ENCODE measurements at regions not wholly inside any gene's neighbourhood (a gene's known extent, or its start where the extent isn't known, plus 50 kb on each side); places are given as distances from the start of the nearest gene placed in this dataset.
"Not testable (repeated sequence)": the region's sequence is repeated elsewhere in the genome, so short reads cannot be mapped to it uniquely, and the experiment has no call there.

- no peaks in the 10 kb centered on the region for H3F3A ChIP-seq (ENCODE audit: low read depth)
- no peaks in the 10 kb centered on the region for H3K27me3 ChIP-seq (ENCODE audit: insufficient read depth, low read length, poor library complexity, severe bottlenecking)
- no peaks in the 10 kb centered on the region for H4K20me1 ChIP-seq (ENCODE audit: insufficient read depth, low read length, poor library complexity, severe bottlenecking)
- TF ChIP-seq CTCF (conservative IDR thresholded peaks at IDR 0.05; ENCODE audit: low read length), result no peak
- TF ChIP-seq EZH2phosphoT487 (IDR thresholded peaks at IDR 0.05; ENCODE audit: borderline replicate concordance), result no peak
- no peak overlapping the region for H3K9ac ChIP-seq (ENCODE audit: low read depth, low read length, poor library complexity, severe bottlenecking)
- no peaks in the 10 kb centered on the region for H3K4me1 ChIP-seq (ENCODE audit: insufficient read depth, low read length, poor library complexity, severe bottlenecking)
- no peaks in the 10 kb centered on the region for H3K79me2 ChIP-seq (ENCODE audit: insufficient read depth, low read length)
- H3K4me3 ChIP-seq (ENCODE audit: low read length, poor library complexity, severe bottlenecking), result no peak overlapping the region
- no peak overlapping the region for H2AFZ ChIP-seq (ENCODE audit: low read length)
- H3K4me2 ChIP-seq (ENCODE audit: low read depth, low read length, poor library complexity, severe bottlenecking), result no peak overlapping the region
- no peaks in the 10 kb centered on the region for H3K9me3 ChIP-seq (ENCODE audit: insufficient read depth, low read depth, low read length)
- H3K36me3 ChIP-seq (ENCODE audit: insufficient read depth, low read length), result no peaks in the 10 kb centered on the region
- H3K9me2 ChIP-seq (replicated peaks; ENCODE audit: low read depth, low read length), result no peaks in the 10 kb centered on the region
Measured at GRCh38 chr5:123283031-123283430, 140.2 kb downstream of the CEP120 start.

- no peak for TF ChIP-seq CTCF (conservative IDR thresholded peaks at IDR 0.05; ENCODE audit: low read length)
- TF ChIP-seq EZH2phosphoT487 (IDR thresholded peaks at IDR 0.05; ENCODE audit: borderline replicate concordance), result no peak
- no peaks in the 10 kb centered on the region for H4K20me1 ChIP-seq (ENCODE audit: insufficient read depth, low read length, poor library complexity, severe bottlenecking)
Measured at GRCh38 chr5:123282444-123282843, 140.8 kb downstream of the CEP120 start.

GRCh38 chr5:123280854-123281253 lies 142.3 kb downstream of the CEP120 start:
- not testable (repeated sequence) for H3K9ac ChIP-seq (ENCODE audit: low read depth, low read length, poor library complexity, severe bottlenecking); H3K79me2 ChIP-seq (ENCODE audit: insufficient read depth, low read length); H3K27me3 ChIP-seq (ENCODE audit: insufficient read depth, low read length, poor library complexity, severe bottlenecking); H3K4me1 ChIP-seq (ENCODE audit: insufficient read depth, low read length, poor library complexity, severe bottlenecking); H3F3A ChIP-seq (ENCODE audit: low read depth); H3K4me2 ChIP-seq (ENCODE audit: low read depth, low read length, poor library complexity, severe bottlenecking); H2AFZ ChIP-seq (ENCODE audit: low read length); H3K9me2 ChIP-seq (replicated peaks; ENCODE audit: low read depth, low read length); H3K9me3 ChIP-seq (ENCODE audit: insufficient read depth, low read depth, low read length); H4K20me1 ChIP-seq (ENCODE audit: insufficient read depth, low read length, poor library complexity, severe bottlenecking); H3K4me3 ChIP-seq (ENCODE audit: low read length, poor library complexity, severe bottlenecking); H3K36me3 ChIP-seq (ENCODE audit: insufficient read depth, low read length)

More at GRCh38 chr5:123282444-123282843, 140.8 kb downstream of the CEP120 start:
- Histone ChIP-seq H3K4me2 (ENCODE audit: low read depth, low read length, poor library complexity, severe bottlenecking) (no peak overlapping the region), H3K9me3 (ENCODE audit: insufficient read depth, low read depth, low read length) (no peaks in the 10 kb centered on the region), H3K27me3 (ENCODE audit: insufficient read depth, low read length, poor library complexity, severe bottlenecking) (no peaks in the 10 kb centered on the region), H3F3A (ENCODE audit: low read depth) (no peaks in the 10 kb centered on the region), H3K36me3 (ENCODE audit: insufficient read depth, low read length) (no peaks in the 10 kb centered on the region), H3K9ac (ENCODE audit: low read depth, low read length, poor library complexity, severe bottlenecking) (no peak overlapping the region), H3K9me2 (replicated peaks; ENCODE audit: low read depth, low read length) (no peaks in the 10 kb centered on the region), H2AFZ (ENCODE audit: low read length) (no peak overlapping the region), H3K4me3 (ENCODE audit: low read length, poor library complexity, severe bottlenecking) (no peak overlapping the region), H3K79me2 (ENCODE audit: insufficient read depth, low read length) (no peaks in the 10 kb centered on the region), H3K4me1 (ENCODE audit: insufficient read depth, low read length, poor library complexity, severe bottlenecking) (no peaks in the 10 kb centered on the region)

GRCh38 chr5:123279136-123279535 lies 144.1 kb downstream of the CEP120 start:
- Histone ChIP-seq H3F3A (ENCODE audit: low read depth) (no peaks in the 10 kb centered on the region), H4K20me1 (ENCODE audit: insufficient read depth, low read length, poor library complexity, severe bottlenecking) (no peaks in the 10 kb centered on the region), H3K4me3 (ENCODE audit: low read length, poor library complexity, severe bottlenecking) (no peak overlapping the region), H3K79me2 (ENCODE audit: insufficient read depth, low read length) (no peaks in the 10 kb centered on the region), H3K27me3 (ENCODE audit: insufficient read depth, low read length, poor library complexity, severe bottlenecking) (no peaks in the 10 kb centered on the region), H3K9me2 (replicated peaks; ENCODE audit: low read depth, low read length) (no peaks in the 10 kb centered on the region), H3K4me2 (ENCODE audit: low read depth, low read length, poor library complexity, severe bottlenecking) (no peak overlapping the region), H3K9me3 (ENCODE audit: insufficient read depth, low read depth, low read length) (no peaks in the 10 kb centered on the region), H3K9ac (ENCODE audit: low read depth, low read length, poor library complexity, severe bottlenecking) (no peak overlapping the region), H3K36me3 (ENCODE audit: insufficient read depth, low read length) (no peaks in the 10 kb centered on the region), H3K4me1 (ENCODE audit: insufficient read depth, low read length, poor library complexity, severe bottlenecking) (no peaks in the 10 kb centered on the region), H2AFZ (ENCODE audit: low read length) (no peak overlapping the region)
- TF ChIP-seq EZH2phosphoT487 (IDR thresholded peaks at IDR 0.05; ENCODE audit: borderline replicate concordance) (no peak), CTCF (conservative IDR thresholded peaks at IDR 0.05; ENCODE audit: low read length) (no peak)
